ENCODE measurements at regions not wholly inside any gene's neighbourhood (a gene's known extent, or its start where the extent isn't known, plus 50 kb on each side); places are given as distances from the start of the nearest gene placed in this dataset.

- no peak for TF ChIP-seq CTCF (IDR thresholded peaks at IDR 0.05; ENCODE audit: low read length, missing control alignments)
- H3K4me3 ChIP-seq (replicated peaks; ENCODE audit: low read depth, low read length) = no peak overlapping the region
- DNase-seq (ENCODE audit: low read depth) = no peak
Observed at GRCh38 chr6:105967917-105968602, 118.1 kb upstream of the PRDM1 start.

GRCh38 chr6:105966481-105966880, 119.7 kb upstream of the PRDM1 start:
- no peak for TF ChIP-seq CTCF (IDR thresholded peaks at IDR 0.05; ENCODE audit: low read length, missing control alignments)
- H3K4me3 ChIP-seq (replicated peaks; ENCODE audit: low read depth, low read length) = no peak overlapping the region
- no peak for DNase-seq (ENCODE audit: low read depth)

DNA sequence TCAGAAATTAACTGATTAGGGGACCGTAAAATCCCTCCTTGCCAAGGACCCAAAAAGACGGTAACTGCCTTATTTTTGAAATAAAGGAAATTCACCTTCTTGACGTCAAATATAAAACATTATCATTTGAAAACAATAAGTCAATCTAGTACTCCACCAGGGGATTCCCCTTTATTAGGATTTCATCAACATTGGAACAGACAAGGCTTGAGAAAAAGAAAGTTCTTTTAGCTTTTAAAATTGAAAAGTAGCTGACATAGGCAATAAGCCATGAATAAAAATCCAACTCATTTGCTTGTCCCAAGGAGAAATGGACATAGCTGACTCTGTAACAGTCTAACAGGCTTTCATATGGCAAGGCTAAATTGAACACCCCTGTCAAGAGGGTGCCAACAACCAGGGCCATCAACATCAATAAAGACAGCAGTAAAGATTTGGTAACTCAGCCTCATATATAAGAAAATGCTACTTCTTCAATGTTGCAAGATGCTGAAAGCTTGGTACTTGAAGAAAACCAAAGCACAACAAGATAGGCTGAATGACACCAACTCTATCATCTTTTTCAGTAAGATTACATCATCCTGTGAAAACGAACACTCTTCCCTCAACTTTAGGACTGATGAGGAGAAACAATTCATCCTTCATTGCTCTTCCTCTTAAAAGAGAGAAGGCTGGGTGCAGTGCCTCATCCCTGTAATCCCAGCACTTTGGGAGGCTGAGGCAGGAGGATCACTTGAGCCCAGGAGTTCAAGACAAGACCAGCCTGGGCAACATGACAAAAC, 121.0 kb upstream of the PRDM1 start:
- H3K4me3 ChIP-seq (replicated peaks; ENCODE audit: low read depth, low read length) = no peak overlapping the region
- no peak for TF ChIP-seq CTCF (IDR thresholded peaks at IDR 0.05; ENCODE audit: low read length, missing control alignments)
- DNase-seq (ENCODE audit: low read depth) = no peak

DNA sequence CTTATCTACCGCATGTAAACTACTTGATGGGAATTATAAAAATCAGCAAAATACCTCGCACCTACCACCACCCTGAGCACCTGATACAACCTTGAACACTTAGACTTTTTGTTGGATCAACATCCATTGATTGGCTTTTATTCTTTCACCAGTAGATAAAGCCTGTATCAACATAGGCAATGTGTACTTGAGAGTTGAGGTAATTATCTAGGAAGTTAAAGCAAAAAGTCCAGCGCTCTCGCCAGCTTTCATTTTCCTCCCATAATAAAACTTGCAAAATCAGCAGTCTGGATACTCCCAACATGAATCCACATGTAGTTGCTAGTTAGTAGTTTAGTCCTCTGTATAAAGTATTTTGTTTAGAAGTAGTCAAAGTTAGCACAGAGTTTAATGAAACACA, 132.0 kb upstream of the PRDM1 start:
- DNase-seq (ENCODE audit: low read depth) = no peak

GRCh38 chr6:105952772-105953690, 133.1 kb upstream of the PRDM1 start:
- no peak overlapping the region for H3K4me3 ChIP-seq (replicated peaks; ENCODE audit: low read depth, low read length)
- DNase-seq (ENCODE audit: low read depth) = no peak
- no peak for TF ChIP-seq CTCF (IDR thresholded peaks at IDR 0.05; ENCODE audit: low read length, missing control alignments)

More for the DNA sequence above, 132.0 kb upstream of the PRDM1 start:
- no peak overlapping the region for H3K4me3 ChIP-seq (replicated peaks; ENCODE audit: low read depth, low read length)
- no peak for TF ChIP-seq CTCF (IDR thresholded peaks at IDR 0.05; ENCODE audit: low read length, missing control alignments)

GRCh38 chr6:105952326-105952725, 133.8 kb upstream of the PRDM1 start:
- no peak for DNase-seq (ENCODE audit: low read depth)
- no peak overlapping the region for H3K4me3 ChIP-seq (replicated peaks; ENCODE audit: low read depth, low read length)
- TF ChIP-seq CTCF (IDR thresholded peaks at IDR 0.05; ENCODE audit: low read length, missing control alignments) = no peak

All from fibroblast of pulmonary artery (primary cell).